ENCODE measurements at regions not wholly inside any gene's neighbourhood (a gene's known extent, or its start where the extent isn't known, plus 50 kb on each side); places are given as distances from the start of the nearest gene placed in this dataset.

DNA sequence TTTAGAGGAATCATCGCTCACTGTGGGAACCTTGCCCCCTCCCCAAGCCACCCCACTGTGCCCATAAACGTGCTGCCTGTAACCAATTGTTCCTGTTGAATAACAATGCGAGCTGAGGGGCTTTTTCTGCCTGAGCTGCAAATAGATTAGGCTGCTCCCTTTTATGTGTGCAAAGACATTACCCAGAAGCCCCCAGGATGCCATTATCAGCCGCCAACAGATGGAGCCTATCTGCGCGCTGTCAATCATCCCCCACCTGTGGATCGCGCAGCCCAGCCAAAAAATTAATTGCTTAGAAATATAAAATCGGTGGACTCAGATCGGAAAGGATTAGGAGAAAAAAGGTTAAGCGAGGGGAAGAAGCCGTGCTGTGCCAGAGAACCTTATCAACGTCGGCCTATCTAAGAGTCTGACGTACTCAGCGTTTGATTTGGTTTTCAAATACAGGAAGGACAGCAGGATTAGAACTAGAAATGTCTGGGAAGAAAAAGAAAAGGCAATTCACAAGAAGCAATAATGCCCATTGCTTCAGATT is 167.3 kb upstream of the MYO3A start (continued):
- TF ChIP-seq TCF12 (IDR thresholded peaks at IDR 0.05; ENCODE audit: low read depth, low read length), result peak; percentile 84
- peak; percentile 38 to 94; a peak in 1 of 4 replicates for TF ChIP-seq HDAC2 (IDR thresholded peaks at IDR 0.05; ENCODE audit: borderline replicate concordance in 1 of 2, low read depth in 2 of 2, low read length in 2 of 2)
- peak in 1 of 2 experiments; percentile 13; a peak in 1 of 4 replicates for TF ChIP-seq RAD21 (IDR thresholded peaks at IDR 0.05 in 1 of 2, conservative IDR thresholded peaks at IDR 0.05 in 1 of 2; ENCODE audit: low read depth in 2 of 2, low read length in 2 of 2)
- TF ChIP-seq SP4 (IDR thresholded peaks at IDR 0.05; ENCODE audit: low read length), result 0 out of 2 replicates have a peak, but pooled peaks have one; percentile 44
- TF ChIP-seq TBP (IDR thresholded peaks at IDR 0.05; ENCODE audit: low read depth, low read length), result no peak
